Smooth muscle cell (in vitro differentiated cells): ENCODE measurements at regions not wholly inside any gene's neighbourhood (a gene's known extent, or its start where the extent isn't known, plus 50 kb on each side); places are given as distances from the start of the nearest gene placed in this dataset.

Experiments used
- DNase-seq: peaks from one replicate; lab custom pipeline; 2025; ENCODE audit not compliant: unreplicated experiment; lab: John Stamatoyannopoulos, UW
- H2AFZ ChIP-seq: fragments of 200-600 bp; sonication (generic); 2 replicates; pipeline ENCODE4 v1.6.0; 2016; ENCODE audit warnings: antibody characterized with exemption, low read depth, mild to moderate bottlenecking
- H3F3A ChIP-seq: fragments of 200-600 bp; sonication (generic); 2 replicates; pipeline ENCODE4 v1.6.0; 2017; ENCODE audit warnings: antibody characterized with exemption, low read depth
- H3K27ac ChIP-seq: fragments of 200-600 bp; sonication (generic); 2 replicates; pipeline ENCODE4 v1.5.1; 2016; ENCODE audit warnings: low read depth, mild to moderate bottlenecking
- H3K27me3 ChIP-seq: fragments of 200-600 bp; sonication (generic); 2 replicates; pipeline ENCODE4 v1.6.1; 2016; ENCODE audit warnings: low read depth, mild to moderate bottlenecking
- H3K36me3 ChIP-seq: fragments of 200-600 bp; sonication (generic); 2 replicates; pipeline ENCODE4 v1.5.1; 2016; ENCODE audit warnings: low read depth
- H3K4me1 ChIP-seq: fragments of 200-600 bp; sonication (generic); 2 replicates; pipeline ENCODE4 v1.5.1; 2016; ENCODE audit warnings: low read depth
- H3K4me2 ChIP-seq: fragments of 200-600 bp; sonication (generic); 2 replicates; pipeline ENCODE4 v1.6.0; 2016; ENCODE audit warnings: mild to moderate bottlenecking
- H3K4me3 ChIP-seq: fragments of 200-600 bp; sonication (generic); 2 replicates; pipeline ENCODE4 v1.5.1; 2016; ENCODE audit warnings: mild to moderate bottlenecking
- H3K79me2 ChIP-seq: fragments of 200-600 bp; sonication (generic); 2 replicates; pipeline ENCODE4 v1.6.0; 2016; ENCODE audit warnings: low read depth, mild to moderate bottlenecking
- H3K9ac ChIP-seq: fragments of 200-600 bp; sonication (generic); 2 replicates; pipeline ENCODE4 v1.6.0; 2016; ENCODE audit warnings: low read depth
- H3K9me3 ChIP-seq: fragments of 200-600 bp; sonication (generic); replicated peaks from 2 replicates; pipeline ENCODE4 v1.5.1; 2016; ENCODE audit warnings: low read depth
- H4K20me1 ChIP-seq: fragments of 200-600 bp; sonication (generic); 2 replicates; pipeline ENCODE4 v1.6.0; 2016; ENCODE audit warnings: low read depth
- CTCF ChIP-seq: fragments of 200-600 bp; sonication (generic); IDR thresholded peaks from 2 replicates; pipeline ENCODE4 v1.5.1; 2017; ENCODE audit warnings: borderline replicate concordance, mild to moderate bottlenecking, antibody characterized with exemption; ENCODE audit not compliant: insufficient read depth, poor library complexity, severe bottlenecking
- WGBS: methylation state at CpG from one replicate; pipeline ENCODE4 v1.1.7; 2016; ENCODE audit warnings: low lambda C conversion rate; 5-methylcytosine and 5-hydroxymethylcytosine counted together

- Histone ChIP-seq H3K9ac (no peak overlapping the region), H3K27me3 (no peaks in the 10 kb centered on the region), H4K20me1 (no peaks in the 10 kb centered on the region), H3F3A (no peaks in the 10 kb centered on the region), H3K4me2 (no peak overlapping the region), H2AFZ (no peak overlapping the region), H3K27ac (no peak overlapping the region), H3K4me3 (no peak overlapping the region), H3K4me1 (no peaks in the 10 kb centered on the region), H3K79me2 (no peaks in the 10 kb centered on the region), H3K9me3 (no peaks in the 10 kb centered on the region), H3K36me3 (no peaks in the 10 kb centered on the region)
- no CpG with 5 or more reads among the region's 1 CpG for WGBS
- TF ChIP-seq CTCF: no peak
- DNase-seq: no peak
Measured at GRCh38 chr5:63803165-63803564, 159.1 kb downstream of the HTR1A start.

GRCh38 chr5:63794979-63795378 is 167.3 kb downstream of the HTR1A start:
- Histone ChIP-seq H3K9ac (no peak overlapping the region), H3K79me2 (no peaks in the 10 kb centered on the region), H4K20me1 (no peaks in the 10 kb centered on the region), H3K4me3 (no peak overlapping the region), H3K27me3 (no peaks in the 10 kb centered on the region), H3F3A (no peaks in the 10 kb centered on the region), H3K4me2 (no peak overlapping the region), H3K9me3 (no peaks in the 10 kb centered on the region), H3K27ac (no peak overlapping the region), H2AFZ (no peak overlapping the region), H3K4me1 (no peaks in the 10 kb centered on the region), H3K36me3 (no peaks in the 10 kb centered on the region)
- no peak for TF ChIP-seq CTCF
- no peak for DNase-seq
- 85% methylated on average over 2 of the region's 2 CpGs for WGBS

GRCh38 chr5:63794296-63794695 is 167.9 kb downstream of the HTR1A start:
- Histone ChIP-seq H3K9me3 (no peaks in the 10 kb centered on the region), H3K4me3 (no peak overlapping the region), H3K9ac (no peak overlapping the region), H3K27me3 (no peaks in the 10 kb centered on the region), H3K27ac (no peak overlapping the region), H3K4me1 (no peaks in the 10 kb centered on the region), H4K20me1 (no peaks in the 10 kb centered on the region), H2AFZ (no peak overlapping the region), H3F3A (no peaks in the 10 kb centered on the region), H3K79me2 (no peaks in the 10 kb centered on the region), H3K4me2 (no peak overlapping the region), H3K36me3 (no peaks in the 10 kb centered on the region)
- DNase-seq: no peak
- TF ChIP-seq CTCF: no peak

DNA sequence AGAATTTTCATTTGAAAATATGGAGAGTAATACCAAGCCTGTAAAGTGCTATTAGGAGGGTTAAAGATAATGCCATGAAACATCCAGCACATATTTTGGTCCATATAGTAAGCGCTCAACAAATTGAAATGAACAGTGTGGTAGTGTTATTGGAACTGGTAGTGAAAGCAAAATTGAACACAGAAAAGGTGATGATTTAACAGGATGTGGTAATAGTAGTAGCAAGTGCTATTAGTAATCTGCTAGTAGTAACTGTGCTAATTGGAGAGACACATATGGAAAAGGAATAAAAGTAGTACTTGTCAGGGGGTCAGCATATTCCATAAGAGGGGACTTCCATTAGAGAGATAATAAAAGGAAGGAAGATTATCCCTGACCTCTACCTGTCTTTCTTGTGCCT is 187.3 kb downstream of the HTR1A start:
- no peaks in the 10 kb centered on the region for H3K9me3 ChIP-seq
- no peak for DNase-seq
- TF ChIP-seq CTCF: no peak
- no peaks in the 10 kb centered on the region for H4K20me1 ChIP-seq
- no peaks in the 10 kb centered on the region for H3K27me3 ChIP-seq
- H3K4me3 ChIP-seq: no peak overlapping the region
- WGBS: 97% methylated on average over 1 of the region's 1 CpG
- no peaks in the 10 kb centered on the region for H3F3A ChIP-seq
- H2AFZ ChIP-seq: no peak overlapping the region
- no peak overlapping the region for H3K9ac ChIP-seq
- no peaks in the 10 kb centered on the region for H3K4me1 ChIP-seq
- H3K27ac ChIP-seq: no peak overlapping the region
- no peak overlapping the region for H3K4me2 ChIP-seq
- no peaks in the 10 kb centered on the region for H3K79me2 ChIP-seq
- no peaks in the 10 kb centered on the region for H3K36me3 ChIP-seq
